Left lung (tissue), 4 donors: ENCODE measurements at regions not wholly inside any gene's neighbourhood (a gene's known extent, or its start where the extent isn't known, plus 50 kb on each side); places are given as distances from the start of the nearest gene placed in this dataset.

Experiments
- ATAC-seq: fragments of 200-7000 bp; cut with Tn5 transposase; one replicate; pipeline ENCODE4 v1.9.1; 2020; ENCODE audit warnings: moderate library complexity
- DNase-seq, 4 donors: peaks; one replicate each; pipeline ENCODE4 v3.0.0-alpha.2; 2013 to 2020
- H3K27ac ChIP-seq, 2 donors: fragments of 200-600 bp; sonication (generic) in 1 of 2; one replicate each; pipeline versions ENCODE4 v1.5.0 to v1.8.0; 2020 to 2021
- H3K27me3 ChIP-seq, 2 donors: fragments of 200-600 bp; sonication (generic) in 1 of 2; one replicate each; pipeline versions ENCODE4 v1.5.0 to v1.8.0; 2020 to 2021
- H3K36me3 ChIP-seq, 2 donors: fragments of 200-600 bp; sonication (generic) in 1 of 2; one replicate each; pipeline versions ENCODE4 v1.5.0 to v1.8.0; 2020 to 2021
- H3K4me1 ChIP-seq, 2 donors: fragments of 200-600 bp; one replicate each; pipeline ENCODE4 v1.8.0; 2021
- H3K4me3 ChIP-seq, 2 donors: fragments of 200-600 bp; sonication (generic) in 1 of 2; one replicate each; pipeline versions ENCODE4 v1.5.0 to v1.8.0; 2020 to 2021; ENCODE audit warnings: mild to moderate bottlenecking in 1 of 2
- H3K9me3 ChIP-seq, 2 donors: fragments of 200-600 bp; sonication (generic) in 1 of 2; one replicate each; pipeline versions ENCODE4 v1.5.0 to v1.8.0; 2020 to 2021
- CTCF ChIP-seq, 2 donors: fragments of 200-600 bp; sonication (generic) in 1 of 2; IDR thresholded peaks; one replicate each; pipeline versions ENCODE4 v1.5.0 to v1.8.0; 2021; ENCODE audit warnings: antibody characterized with exemption in 2 of 2
- intact Hi-C, 2 donors: fragments of 100-400 bp; cut with DNase I; formaldehyde crosslinking; loops; one replicate each; pipeline versions ENCODE4 v1.11.2 to v1.14.2; 2022
- donor health status: DM: no; HTN: yes; CAD: no.
- donor health status: DM: no; HTN: no; CAD: no.

- intact Hi-C loops: no loop called here
- H3K27me3 ChIP-seq: peaks cover 0 to 4% of the 10 kb centered on the region in 2 donors
- no peak for DNase-seq
- no peaks in the 10 kb centered on the region for H3K9me3 ChIP-seq
- ATAC-seq: no peak
- no peaks in the 10 kb centered on the region for H3K4me1 ChIP-seq
- no peak overlapping the region for H3K27ac ChIP-seq
- TF ChIP-seq CTCF (IDR thresholded peaks at IDR 0.05): no peak
- no peaks in the 10 kb centered on the region for H3K36me3 ChIP-seq
- H3K4me3 ChIP-seq: no peak overlapping the region
These were observed 94.6 kb upstream of the FAM47C start for GRCh38 chrX:36913551-36913950.

GRCh38 chrX:36916941-36917340 lies 91.2 kb upstream of the FAM47C start:
- Histone ChIP-seq H3K4me1 (no peaks in the 10 kb centered on the region), H3K9me3 (no peaks in the 10 kb centered on the region), H3K27ac (no peak overlapping the region), H3K27me3 (no peaks in the 10 kb centered on the region), H3K36me3 (no peaks in the 10 kb centered on the region), H3K4me3 (no peak overlapping the region)
- intact Hi-C loops: no loop called here
- DNase-seq: no peak
- no peak for TF ChIP-seq CTCF (IDR thresholded peaks at IDR 0.05)
- ATAC-seq: no peak

- Histone ChIP-seq H3K4me1 (no peaks in the 10 kb centered on the region), H3K27me3 (no peaks in the 10 kb centered on the region), H3K27ac (no peak overlapping the region), H3K4me3 (no peak overlapping the region), H3K9me3 (peaks cover 0 to 5% of the 10 kb centered on the region in 2 donors), H3K36me3 (no peaks in the 10 kb centered on the region)
- TF ChIP-seq CTCF (IDR thresholded peaks at IDR 0.05): no peak
- intact Hi-C loops: no loop called here
- no peak for DNase-seq
- no peak for ATAC-seq
These were observed 80.5 kb upstream of the FAM47C start for GRCh38 chrX:36927712-36928111.

GRCh38 chrX:36930491-36930890 lies 77.7 kb upstream of the FAM47C start:
- Histone ChIP-seq H3K4me3 (no peak overlapping the region), H3K4me1 (no peaks in the 10 kb centered on the region), H3K27ac (no peak overlapping the region), H3K9me3 (peaks cover 0 to 5% of the 10 kb centered on the region in 2 donors), H3K27me3 (no peaks in the 10 kb centered on the region), H3K36me3 (no peaks in the 10 kb centered on the region)
- intact Hi-C loops: no loop called here
- DNase-seq (no peak), ATAC-seq (no peak)
- no peak for TF ChIP-seq CTCF (IDR thresholded peaks at IDR 0.05)

- DNase-seq: no peak
- intact Hi-C loops: no loop called here
- Histone ChIP-seq H3K9me3 (no peaks in the 10 kb centered on the region), H3K27ac (no peak overlapping the region), H3K27me3 (no peaks in the 10 kb centered on the region), H3K36me3 (no peaks in the 10 kb centered on the region), H3K4me1 (no peaks in the 10 kb centered on the region), H3K4me3 (no peak overlapping the region)
- ATAC-seq: no peak
- TF ChIP-seq CTCF (IDR thresholded peaks at IDR 0.05): no peak
These were observed 61.0 kb upstream of the FAM47C start for GRCh38 chrX:36947214-36947613.
